ENCODE measurements at regions not wholly inside any gene's neighbourhood (a gene's known extent, or its start where the extent isn't known, plus 50 kb on each side); places are given as distances from the start of the nearest gene placed in this dataset.

GRCh38 chr5:135641319-135641718 is 62.5 kb upstream of the CXCL14 start:
- DNase-seq (ENCODE audit: low read depth, low spot score), result no peak
- no peaks in the 10 kb centered on the region for H3K27me3 ChIP-seq (ENCODE audit: control insufficient read depth, insufficient read depth, low read length)
- no peaks in the 10 kb centered on the region for H3K9me3 ChIP-seq (ENCODE audit: control insufficient read depth, insufficient read depth, low read length)
- CTCF ChIA-PET, result no interaction called here
- no peak overlapping the region for H3K27ac ChIP-seq (ENCODE audit: low read depth, low read length)
- TF ChIP-seq CTCF (IDR thresholded peaks at IDR 0.05; ENCODE audit: low read depth, low read length), result no peak
- no peak overlapping the region for H3K4me3 ChIP-seq (ENCODE audit: low read depth, low read length)
- POLR2A ChIA-PET, result no interaction called here

GRCh38 chr5:135635451-135635850 is 56.7 kb upstream of the CXCL14 start:
- H3K9me3 ChIP-seq (ENCODE audit: control insufficient read depth, insufficient read depth, low read length), result no peaks in the 10 kb centered on the region
- peaks cover 3% of the 10 kb centered on the region for H3K27me3 ChIP-seq (ENCODE audit: control insufficient read depth, insufficient read depth, low read length)
- H3K27ac ChIP-seq (ENCODE audit: low read depth, low read length), result no peak overlapping the region
- ChIA-PET POLR2A (no interaction called here), CTCF (no interaction called here)
- no peak for DNase-seq (ENCODE audit: low read depth, low spot score)
- no peak overlapping the region for H3K4me3 ChIP-seq (ENCODE audit: low read depth, low read length)
- TF ChIP-seq CTCF (IDR thresholded peaks at IDR 0.05; ENCODE audit: low read depth, low read length), result no peak

GRCh38 chr5:135632798-135633197 is 54.0 kb upstream of the CXCL14 start:
- no peak for DNase-seq (ENCODE audit: low read depth, low spot score)
- no peaks in the 10 kb centered on the region for H3K9me3 ChIP-seq (ENCODE audit: control insufficient read depth, insufficient read depth, low read length)
- ChIA-PET POLR2A (no interaction called here), CTCF (no interaction called here)
- no peak overlapping the region for H3K27ac ChIP-seq (ENCODE audit: low read depth, low read length)
- TF ChIP-seq CTCF (IDR thresholded peaks at IDR 0.05; ENCODE audit: low read depth, low read length), result no peak
- H3K27me3 ChIP-seq (ENCODE audit: control insufficient read depth, insufficient read depth, low read length), result peaks cover 3% of the 10 kb centered on the region
- H3K4me3 ChIP-seq (ENCODE audit: low read depth, low read length), result no peak overlapping the region

GRCh38 chr5:135631391-135631790 is 52.6 kb upstream of the CXCL14 start:
- H3K4me3 ChIP-seq (ENCODE audit: low read depth, low read length), result no peak overlapping the region
- ChIA-PET POLR2A (no interaction called here), CTCF (no interaction called here)
- no peak for TF ChIP-seq CTCF (IDR thresholded peaks at IDR 0.05; ENCODE audit: low read depth, low read length)
- no peaks in the 10 kb centered on the region for H3K9me3 ChIP-seq (ENCODE audit: control insufficient read depth, insufficient read depth, low read length)
- DNase-seq (ENCODE audit: low read depth, low spot score), result no peak
- H3K27ac ChIP-seq (ENCODE audit: low read depth, low read length), result no peak overlapping the region
- peaks cover 3% of the 10 kb centered on the region for H3K27me3 ChIP-seq (ENCODE audit: control insufficient read depth, insufficient read depth, low read length)

- CTCF ChIA-PET, result no interaction called here
- Histone ChIP-seq H3K27me3 (ENCODE audit: control insufficient read depth, insufficient read depth, low read length) (no peaks in the 10 kb centered on the region), H3K9me3 (ENCODE audit: control insufficient read depth, insufficient read depth, low read length) (no peaks in the 10 kb centered on the region), H3K27ac (ENCODE audit: low read depth, low read length) (no peak overlapping the region), H3K4me3 (ENCODE audit: low read depth, low read length) (no peak overlapping the region)
- POLR2A ChIA-PET, result no interaction called here
- no peak for DNase-seq (ENCODE audit: low read depth, low spot score)
- no peak for TF ChIP-seq CTCF (IDR thresholded peaks at IDR 0.05; ENCODE audit: low read depth, low read length)
Observed at GRCh38 chr5:135629666-135630065, 50.9 kb upstream of the CXCL14 start.

Data from AG04450 (cell line).